H1 (cell line): ENCODE measurements at regions not wholly inside any gene's neighbourhood (a gene's known extent, or its start where the extent isn't known, plus 50 kb on each side); places are given as distances from the start of the nearest gene placed in this dataset.

Experiments
- BACH1 ChIP-seq: IDR thresholded peaks from 2 replicates; pipeline ENCODE4 v1.6.1; 2012; ENCODE audit warnings: low read length, improper control_type of control experiment
- CHD1 ChIP-seq: IDR thresholded peaks from 2 replicates; pipeline ENCODE4 v1.6.1; 2012; ENCODE audit warnings: low read depth, low read length, improper control_type of control experiment
- RNF2 ChIP-seq: fragments of 200-900, 300-1000 bp; sonication (generic); IDR thresholded peaks from 2 replicates; pipeline ENCODE4 v1.7.1; 2016; ENCODE audit warnings: borderline replicate concordance, low read depth, mild to moderate bottlenecking, antibody characterized with exemption, low read length; ENCODE audit not compliant: poor library complexity, severe bottlenecking; ENCODE audit errors: missing control alignments

- TF ChIP-seq RNF2 (no peak), BACH1 (no peak), CHD1 (no peak)
These were observed 285.0 kb upstream of the HABP2 start (continued) for GRCh38 chr10:113267619-113268562.
